ENCODE measurements at regions not wholly inside any gene's neighbourhood (a gene's known extent, or its start where the extent isn't known, plus 50 kb on each side); places are given as distances from the start of the nearest gene placed in this dataset.

GRCh38 chr20:6566821-6567220 is 200.7 kb upstream of the BMP2 start:
- Histone ChIP-seq H3K36me3 (ENCODE audit: control insufficient read depth, insufficient read depth, low read length) (no peaks in the 10 kb centered on the region), H3K27me3 (replicated peaks; ENCODE audit: control insufficient read depth, insufficient read depth, low read length) (no peaks in the 10 kb centered on the region), H3K4me3 (replicated peaks; ENCODE audit: low read depth, low read length) (no peak overlapping the region)
- TF ChIP-seq, protein P1, sequence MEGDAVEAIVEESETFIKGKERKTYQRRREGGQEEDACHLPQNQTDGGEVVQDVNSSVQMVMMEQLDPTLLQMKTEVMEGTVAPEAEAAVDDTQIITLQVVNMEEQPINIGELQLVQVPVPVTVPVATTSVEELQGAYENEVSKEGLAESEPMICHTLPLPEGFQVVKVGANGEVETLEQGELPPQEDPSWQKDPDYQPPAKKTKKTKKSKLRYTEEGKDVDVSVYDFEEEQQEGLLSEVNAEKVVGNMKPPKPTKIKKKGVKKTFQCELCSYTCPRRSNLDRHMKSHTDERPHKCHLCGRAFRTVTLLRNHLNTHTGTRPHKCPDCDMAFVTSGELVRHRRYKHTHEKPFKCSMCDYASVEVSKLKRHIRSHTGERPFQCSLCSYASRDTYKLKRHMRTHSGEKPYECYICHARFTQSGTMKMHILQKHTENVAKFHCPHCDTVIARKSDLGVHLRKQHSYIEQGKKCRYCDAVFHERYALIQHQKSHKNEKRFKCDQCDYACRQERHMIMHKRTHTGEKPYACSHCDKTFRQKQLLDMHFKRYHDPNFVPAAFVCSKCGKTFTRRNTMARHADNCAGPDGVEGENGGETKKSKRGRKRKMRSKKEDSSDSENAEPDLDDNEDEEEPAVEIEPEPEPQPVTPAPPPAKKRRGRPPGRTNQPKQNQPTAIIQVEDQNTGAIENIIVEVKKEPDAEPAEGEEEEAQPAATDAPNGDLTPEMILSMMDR (IDR thresholded peaks at IDR 0.05; ENCODE audit: insufficient read depth, low read length, poor library complexity, severe bottlenecking): no peak
- no peak for DNase-seq (ENCODE audit: extremely low read depth, insufficient read length)

GRCh38 chr20:6562111-6562510 is 205.4 kb upstream of the BMP2 start:
- TF ChIP-seq, protein P1 (IDR thresholded peaks at IDR 0.05; ENCODE audit: insufficient read depth, low read length, poor library complexity, severe bottlenecking): no peak
- Histone ChIP-seq H3K27me3 (replicated peaks; ENCODE audit: control insufficient read depth, insufficient read depth, low read length) (no peaks in the 10 kb centered on the region), H3K4me3 (replicated peaks; ENCODE audit: low read depth, low read length) (no peak overlapping the region), H3K36me3 (ENCODE audit: control insufficient read depth, insufficient read depth, low read length) (no peaks in the 10 kb centered on the region)
- no peak for DNase-seq (ENCODE audit: extremely low read depth, insufficient read length)

- no peak overlapping the region for H3K4me3 ChIP-seq (replicated peaks; ENCODE audit: low read depth, low read length)
- TF ChIP-seq, protein P1 (IDR thresholded peaks at IDR 0.05; ENCODE audit: insufficient read depth, low read length, poor library complexity, severe bottlenecking): no peak
- no peaks in the 10 kb centered on the region for H3K27me3 ChIP-seq (replicated peaks; ENCODE audit: control insufficient read depth, insufficient read depth, low read length)
- H3K36me3 ChIP-seq (ENCODE audit: control insufficient read depth, insufficient read depth, low read length): no peaks in the 10 kb centered on the region
- no peak for DNase-seq (ENCODE audit: extremely low read depth, insufficient read length)
Measured at GRCh38 chr20:6560978-6561377, 206.5 kb upstream of the BMP2 start.

- Histone ChIP-seq H3K4me3 (replicated peaks; ENCODE audit: low read depth, low read length) (no peak overlapping the region), H3K36me3 (ENCODE audit: control insufficient read depth, insufficient read depth, low read length) (no peaks in the 10 kb centered on the region), H3K27me3 (replicated peaks; ENCODE audit: control insufficient read depth, insufficient read depth, low read length) (no peaks in the 10 kb centered on the region)
- DNase-seq (ENCODE audit: extremely low read depth, insufficient read length): no peak
- TF ChIP-seq, protein P1 (IDR thresholded peaks at IDR 0.05; ENCODE audit: insufficient read depth, low read length, poor library complexity, severe bottlenecking): no peak
Measured at GRCh38 chr20:6559791-6560190, 207.7 kb upstream of the BMP2 start.

DNA sequence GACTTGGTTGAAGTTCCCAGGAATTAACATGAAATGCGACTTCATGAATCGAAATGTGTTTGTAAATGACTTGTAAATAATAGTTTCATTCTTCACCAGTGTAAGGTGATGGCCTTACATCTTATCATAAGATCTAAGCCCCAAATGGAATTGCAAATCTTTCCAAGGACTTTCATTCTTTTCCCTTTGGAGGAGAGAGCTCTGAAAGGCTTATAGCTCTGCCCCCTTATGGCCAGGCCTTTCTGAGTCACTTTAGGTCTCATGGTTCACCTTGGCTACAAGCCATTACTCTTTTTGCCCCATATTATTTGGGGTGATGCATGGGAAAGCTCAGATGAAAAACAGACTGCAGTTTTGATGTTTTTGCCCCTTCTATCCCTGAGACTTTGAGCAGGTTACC is 209.1 kb upstream of the BMP2 start:
- TF ChIP-seq, protein P1 (IDR thresholded peaks at IDR 0.05; ENCODE audit: insufficient read depth, low read length, poor library complexity, severe bottlenecking): no peak
- Histone ChIP-seq H3K27me3 (replicated peaks; ENCODE audit: control insufficient read depth, insufficient read depth, low read length) (no peaks in the 10 kb centered on the region), H3K4me3 (replicated peaks; ENCODE audit: low read depth, low read length) (no peak overlapping the region), H3K36me3 (ENCODE audit: control insufficient read depth, insufficient read depth, low read length) (no peaks in the 10 kb centered on the region)
- no peak for DNase-seq (ENCODE audit: extremely low read depth, insufficient read length)

DNA sequence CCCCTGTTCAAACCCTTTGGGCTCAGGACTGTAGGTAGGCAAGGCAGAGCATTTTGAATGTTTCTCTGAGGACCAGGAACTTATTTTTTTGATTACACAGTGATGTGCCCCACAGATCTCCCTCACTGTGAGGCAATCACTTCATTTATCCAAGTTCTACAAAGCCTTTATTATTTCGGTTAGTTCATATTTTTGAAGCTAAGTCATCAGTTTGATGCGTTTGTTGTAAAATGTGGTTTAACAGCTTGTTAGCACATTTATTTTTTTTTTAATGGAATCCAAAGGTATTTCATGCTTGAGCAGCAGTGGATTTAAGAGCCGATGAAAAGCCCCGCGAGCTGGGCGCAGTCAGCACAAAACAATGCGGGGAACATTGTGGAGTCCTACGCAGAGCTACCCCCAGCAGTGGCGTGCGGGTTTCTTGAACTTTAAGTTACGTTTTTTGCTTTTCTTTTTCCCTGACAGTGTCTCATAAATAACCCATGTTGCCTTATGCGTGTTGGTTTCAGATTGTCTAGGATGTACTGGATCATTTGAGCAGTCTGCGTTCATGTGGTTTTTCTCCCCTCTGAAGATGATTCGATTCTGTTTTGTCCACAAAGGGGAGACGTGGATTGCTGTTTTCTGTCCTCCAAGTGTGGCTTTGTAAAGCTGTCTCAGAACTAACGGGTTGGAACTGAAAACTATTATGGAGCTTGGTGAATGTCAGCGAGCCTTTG is 233.6 kb upstream of the BMP2 start:
- Histone ChIP-seq H3K27me3 (replicated peaks; ENCODE audit: control insufficient read depth, insufficient read depth, low read length) (no peaks in the 10 kb centered on the region), H3K36me3 (ENCODE audit: control insufficient read depth, insufficient read depth, low read length) (no peaks in the 10 kb centered on the region), H3K4me3 (replicated peaks; ENCODE audit: low read depth, low read length) (no peak overlapping the region)
- DNase-seq (ENCODE audit: extremely low read depth, insufficient read length): no peak
- TF ChIP-seq, protein P1 (IDR thresholded peaks at IDR 0.05; ENCODE audit: insufficient read depth, low read length, poor library complexity, severe bottlenecking): no peak

All from GM06990 (cell line).